T-helper 2 cell treated with Interferon-gamma antibody and Interleukin-4, amounts not matched to agents 5 μg/mL and 100 μg/mL, for 36 hours (primary cell): ENCODE measurements at regions not wholly inside any gene's neighbourhood (a gene's known extent, or its start where the extent isn't known, plus 50 kb on each side); places are given as distances from the start of the nearest gene placed in this dataset.

Source experiments
- DNase-seq: peaks from one replicate; pipeline ENCODE4 v3.0.0; 2021; ENCODE audit warnings: low spot score
- H3K27ac Mint-ChIP-seq: one replicate; pipeline ENCODE4 v1.8.0; 2021; ENCODE audit warnings: mild to moderate bottlenecking, mixed read lengths
- H3K27me3 Mint-ChIP-seq: one replicate; pipeline ENCODE4 v1.8.0; 2021; ENCODE audit warnings: low read depth, mixed read lengths
- H3K36me3 Mint-ChIP-seq: one replicate; pipeline ENCODE4 v1.8.0; 2021; ENCODE audit warnings: low read depth, mixed read lengths
- H3K4me1 Mint-ChIP-seq: one replicate; pipeline ENCODE4 v1.8.0; 2021; ENCODE audit warnings: low read depth, mixed read lengths
- H3K4me3 Mint-ChIP-seq: one replicate; pipeline ENCODE4 v1.8.0; 2022; ENCODE audit warnings: mild to moderate bottlenecking, moderate library complexity, mixed read lengths
- H3K9me3 Mint-ChIP-seq: one replicate; pipeline ENCODE4 v1.8.0; 2021; ENCODE audit warnings: mixed read lengths

GRCh38 chr19:30754162-30754561, 382.0 kb downstream of the ZNF536 start:
- DNase-seq, result no peak
- H3K9me3 Mint-ChIP-seq, result peaks cover 9% of the 10 kb centered on the region
- no peaks in the 10 kb centered on the region for H3K36me3 Mint-ChIP-seq
- H3K4me1 Mint-ChIP-seq, result no peaks in the 10 kb centered on the region
- no peak overlapping the region for H3K4me3 Mint-ChIP-seq
- no peaks in the 10 kb centered on the region for H3K27me3 Mint-ChIP-seq
- no peak overlapping the region for H3K27ac Mint-ChIP-seq

GRCh38 chr19:30752876-30753275, 380.7 kb downstream of the ZNF536 start:
- Mint-ChIP-seq H3K27ac (no peak overlapping the region), H3K4me1 (no peaks in the 10 kb centered on the region), H3K27me3 (no peaks in the 10 kb centered on the region), H3K9me3 (peaks cover 9% of the 10 kb centered on the region), H3K36me3 (no peaks in the 10 kb centered on the region), H3K4me3 (no peak overlapping the region)
- no peak for DNase-seq

GRCh38 chr19:30752201-30752600, 380.0 kb downstream of the ZNF536 start:
- H3K27me3 Mint-ChIP-seq, result no peaks in the 10 kb centered on the region

GRCh38 chr19:30745476-30745985, 373.3 kb downstream of the ZNF536 start:
- no peaks in the 10 kb centered on the region for H3K27me3 Mint-ChIP-seq
- peaks cover 9% of the 10 kb centered on the region for H3K9me3 Mint-ChIP-seq
- DNase-seq, result no peak
- H3K4me3 Mint-ChIP-seq, result no peak overlapping the region
- no peak overlapping the region for H3K27ac Mint-ChIP-seq
- no peaks in the 10 kb centered on the region for H3K4me1 Mint-ChIP-seq
- H3K36me3 Mint-ChIP-seq, result no peaks in the 10 kb centered on the region

More at GRCh38 chr19:30752201-30752600, 380.0 kb downstream of the ZNF536 start:
- Mint-ChIP-seq H3K27ac (no peak overlapping the region), H3K4me3 (no peak overlapping the region), H3K4me1 (no peaks in the 10 kb centered on the region), H3K9me3 (peaks cover 9% of the 10 kb centered on the region), H3K36me3 (no peaks in the 10 kb centered on the region)
- no peak for DNase-seq

GRCh38 chr19:30744741-30745475, 372.7 kb downstream of the ZNF536 start:
- no peak overlapping the region for H3K4me3 Mint-ChIP-seq
- DNase-seq, result no peak
- no peaks in the 10 kb centered on the region for H3K36me3 Mint-ChIP-seq
- no peak overlapping the region for H3K27ac Mint-ChIP-seq
- H3K9me3 Mint-ChIP-seq, result peaks cover 2% of the 10 kb centered on the region
- H3K27me3 Mint-ChIP-seq, result no peaks in the 10 kb centered on the region
- H3K4me1 Mint-ChIP-seq, result no peaks in the 10 kb centered on the region

- Mint-ChIP-seq H3K36me3 (no peaks in the 10 kb centered on the region), H3K4me1 (no peaks in the 10 kb centered on the region)
Observed at GRCh38 chr19:30743702-30744101, 371.5 kb downstream of the ZNF536 start.

GRCh38 chr19:30743011-30743410, 370.8 kb downstream of the ZNF536 start:
- Mint-ChIP-seq H3K4me3 (no peak overlapping the region), H3K9me3 (no peaks in the 10 kb centered on the region), H3K36me3 (no peaks in the 10 kb centered on the region), H3K27ac (no peak overlapping the region), H3K4me1 (no peaks in the 10 kb centered on the region), H3K27me3 (no peaks in the 10 kb centered on the region)
- no peak for DNase-seq

More at GRCh38 chr19:30743702-30744101, 371.5 kb downstream of the ZNF536 start:
- Mint-ChIP-seq H3K27me3 (no peaks in the 10 kb centered on the region), H3K4me3 (no peak overlapping the region), H3K27ac (no peak overlapping the region), H3K9me3 (no peaks in the 10 kb centered on the region)
- no peak for DNase-seq

- Mint-ChIP-seq H3K4me3 (no peak overlapping the region), H3K4me1 (no peaks in the 10 kb centered on the region), H3K9me3 (no peaks in the 10 kb centered on the region), H3K27ac (no peak overlapping the region), H3K36me3 (no peaks in the 10 kb centered on the region), H3K27me3 (no peaks in the 10 kb centered on the region)
- DNase-seq, result no peak
Observed at GRCh38 chr19:30742406-30742938, 370.3 kb downstream of the ZNF536 start.

GRCh38 chr19:30741566-30741965, 369.4 kb downstream of the ZNF536 start:
- Mint-ChIP-seq H3K4me1 (no peaks in the 10 kb centered on the region), H3K27ac (no peak overlapping the region), H3K27me3 (no peaks in the 10 kb centered on the region), H3K36me3 (no peaks in the 10 kb centered on the region), H3K9me3 (no peaks in the 10 kb centered on the region), H3K4me3 (no peak overlapping the region)
- no peak for DNase-seq

GRCh38 chr19:30739394-30739793, 367.2 kb downstream of the ZNF536 start:
- Mint-ChIP-seq H3K27me3 (no peaks in the 10 kb centered on the region), H3K9me3 (no peaks in the 10 kb centered on the region)
- DNase-seq, result no peak

GRCh38 chr19:30738047-30738446, 365.9 kb downstream of the ZNF536 start:
- Mint-ChIP-seq H3K36me3 (no peaks in the 10 kb centered on the region), H3K27me3 (no peaks in the 10 kb centered on the region), H3K4me3 (no peak overlapping the region), H3K27ac (no peak overlapping the region), H3K9me3 (no peaks in the 10 kb centered on the region), H3K4me1 (no peaks in the 10 kb centered on the region)
- no peak for DNase-seq

More at GRCh38 chr19:30739394-30739793, 367.2 kb downstream of the ZNF536 start:
- H3K4me1 Mint-ChIP-seq, result no peaks in the 10 kb centered on the region
- H3K36me3 Mint-ChIP-seq, result no peaks in the 10 kb centered on the region
- H3K27ac Mint-ChIP-seq, result no peak overlapping the region
- H3K4me3 Mint-ChIP-seq, result no peak overlapping the region

- H3K4me1 Mint-ChIP-seq, result peaks cover 2% of the 10 kb centered on the region
- no peaks in the 10 kb centered on the region for H3K36me3 Mint-ChIP-seq
- H3K4me3 Mint-ChIP-seq, result no peak overlapping the region
- H3K27ac Mint-ChIP-seq, result no peak overlapping the region
- no peaks in the 10 kb centered on the region for H3K27me3 Mint-ChIP-seq
- no peak for DNase-seq
- H3K9me3 Mint-ChIP-seq, result no peaks in the 10 kb centered on the region
Observed at GRCh38 chr19:30734669-30735068, 362.5 kb downstream of the ZNF536 start.

GRCh38 chr19:30733826-30734550, 361.8 kb downstream of the ZNF536 start:
- no peak overlapping the region for H3K27ac Mint-ChIP-seq
- H3K4me1 Mint-ChIP-seq, result peaks cover 2% of the 10 kb centered on the region
- no peak overlapping the region for H3K4me3 Mint-ChIP-seq
- H3K36me3 Mint-ChIP-seq, result no peaks in the 10 kb centered on the region
- H3K9me3 Mint-ChIP-seq, result no peaks in the 10 kb centered on the region
- DNase-seq, result no peak
- no peaks in the 10 kb centered on the region for H3K27me3 Mint-ChIP-seq

GRCh38 chr19:30731591-30731990, 359.4 kb downstream of the ZNF536 start:
- no peak overlapping the region for H3K4me3 Mint-ChIP-seq
- no peak overlapping the region for H3K27ac Mint-ChIP-seq
- H3K36me3 Mint-ChIP-seq, result no peaks in the 10 kb centered on the region
- no peak for DNase-seq
- no peaks in the 10 kb centered on the region for H3K27me3 Mint-ChIP-seq
- H3K4me1 Mint-ChIP-seq, result peaks cover 2% of the 10 kb centered on the region
- no peaks in the 10 kb centered on the region for H3K9me3 Mint-ChIP-seq
